ENCODE measurements at regions not wholly inside any gene's neighbourhood (a gene's known extent, or its start where the extent isn't known, plus 50 kb on each side); places are given as distances from the start of the nearest gene placed in this dataset.
"Not testable (repeated sequence)": the region's sequence is repeated elsewhere in the genome, so short reads cannot be mapped to it uniquely, and the experiment has no call there.

- H3K4me3 Mint-ChIP-seq, H3K27ac Mint-ChIP-seq, H3K9me3 Mint-ChIP-seq, H3K27me3 Mint-ChIP-seq, DNase-seq, H3K36me3 Mint-ChIP-seq: not testable (repeated sequence)
- peaks cover 12% of the 10 kb centered on the region for H3K4me1 Mint-ChIP-seq
These were observed 52.5 kb downstream of the KIAA0408 start for GRCh38 chr6:127406722-127407121.

- no peak for DNase-seq
- peaks cover 12% of the 10 kb centered on the region for H3K4me1 Mint-ChIP-seq
- peaks cover 2% of the 10 kb centered on the region for H3K36me3 Mint-ChIP-seq
- no peaks in the 10 kb centered on the region for H3K27me3 Mint-ChIP-seq
- no peak overlapping the region for H3K4me3 Mint-ChIP-seq
- no peak overlapping the region for H3K27ac Mint-ChIP-seq
- peaks cover 5% of the 10 kb centered on the region for H3K9me3 Mint-ChIP-seq
These were observed 53.1 kb downstream of the KIAA0408 start for GRCh38 chr6:127406122-127406521.

GRCh38 chr6:127404594-127405178, 54.5 kb downstream of the KIAA0408 start:
- Mint-ChIP-seq H3K27ac (no peak overlapping the region), H3K4me3 (no peak overlapping the region), H3K4me1 (peaks cover 12% of the 10 kb centered on the region), H3K36me3 (peaks cover 2% of the 10 kb centered on the region), H3K9me3 (peaks cover 5% of the 10 kb centered on the region), H3K27me3 (no peaks in the 10 kb centered on the region)
- DNase-seq = no peak

GRCh38 chr6:127404133-127404532, 55.1 kb downstream of the KIAA0408 start:
- Mint-ChIP-seq H3K4me3 (no peak overlapping the region), H3K9me3 (peaks cover 5% of the 10 kb centered on the region), H3K36me3 (peaks cover 2% of the 10 kb centered on the region), H3K27ac (peak overlapping the region; percentile 47), H3K27me3 (no peaks in the 10 kb centered on the region), H3K4me1 (peaks cover 12% of the 10 kb centered on the region)
- no peak for DNase-seq

GRCh38 chr6:127403636-127404035, 55.6 kb downstream of the KIAA0408 start:
- no peak for DNase-seq
- Mint-ChIP-seq H3K4me3 (no peak overlapping the region), H3K9me3 (peaks cover 5% of the 10 kb centered on the region), H3K4me1 (peaks cover 12% of the 10 kb centered on the region), H3K36me3 (peaks cover 2% of the 10 kb centered on the region), H3K27ac (peak overlapping the region; percentile 47), H3K27me3 (no peaks in the 10 kb centered on the region)

- no peak for DNase-seq
- Mint-ChIP-seq H3K9me3 (peaks cover 5% of the 10 kb centered on the region), H3K27me3 (no peaks in the 10 kb centered on the region), H3K36me3 (peaks cover 2% of the 10 kb centered on the region), H3K27ac (peak overlapping the region; percentile 44), H3K4me1 (peaks cover 12% of the 10 kb centered on the region), H3K4me3 (no peak overlapping the region)
These were observed 56.1 kb downstream of the KIAA0408 start for GRCh38 chr6:127402890-127403617.

GRCh38 chr6:127397729-127398630, 54.6 kb upstream of the ECHDC1 start:
- no peak overlapping the region for H3K27ac Mint-ChIP-seq
- H3K27me3 Mint-ChIP-seq = no peaks in the 10 kb centered on the region
- H3K36me3 Mint-ChIP-seq = no peaks in the 10 kb centered on the region
- no peaks in the 10 kb centered on the region for H3K9me3 Mint-ChIP-seq
- DNase-seq = no peak
- H3K4me1 Mint-ChIP-seq = peaks cover 2% of the 10 kb centered on the region
- H3K4me3 Mint-ChIP-seq = no peak overlapping the region

GRCh38 chr6:127397171-127397597, 53.8 kb upstream of the ECHDC1 start:
- H3K36me3 Mint-ChIP-seq, H3K4me3 Mint-ChIP-seq, H3K27ac Mint-ChIP-seq, H3K27me3 Mint-ChIP-seq, DNase-seq, H3K4me1 Mint-ChIP-seq, H3K9me3 Mint-ChIP-seq: not testable (repeated sequence)

Data from activated naive CD8-positive, alpha-beta T cell treated with anti-CD3 and anti-CD28 coated beads for 36 hours (primary cell).